UCSD-AML1 (cell line): ENCODE measurements at regions not wholly inside any gene's neighbourhood (a gene's known extent, or its start where the extent isn't known, plus 50 kb on each side); places are given as distances from the start of the nearest gene placed in this dataset.
"Not testable (repeated sequence)": the region's sequence is repeated elsewhere in the genome, so short reads cannot be mapped to it uniquely, and the experiment has no call there.

Experiments
- DNase-seq: peaks from one replicate; lab custom pipeline; 2025; ENCODE audit not compliant: unreplicated experiment; lab: John Stamatoyannopoulos, UW

DNA sequence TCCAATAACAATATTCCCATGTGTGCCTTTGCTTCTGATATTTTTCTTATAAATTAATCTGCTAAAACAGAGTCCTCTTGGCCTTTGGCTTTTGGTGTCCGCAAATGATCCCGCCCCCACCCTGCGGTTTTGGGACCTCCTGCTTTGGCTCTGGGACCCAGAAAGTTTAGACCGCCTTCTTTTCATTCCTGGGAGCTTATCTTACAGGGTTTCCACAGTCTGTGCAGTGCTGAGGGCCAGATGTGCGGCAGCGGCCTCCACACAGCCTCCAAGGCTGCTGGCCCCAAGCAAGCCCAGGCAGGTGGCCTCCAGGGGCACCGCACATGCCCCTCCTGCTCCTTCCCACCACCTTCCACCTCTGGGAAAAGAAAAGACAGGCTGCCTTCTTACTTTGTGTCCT, 191.5 kb downstream of the ERCC6L2 start:
- DNase-seq = no peak

DNA sequence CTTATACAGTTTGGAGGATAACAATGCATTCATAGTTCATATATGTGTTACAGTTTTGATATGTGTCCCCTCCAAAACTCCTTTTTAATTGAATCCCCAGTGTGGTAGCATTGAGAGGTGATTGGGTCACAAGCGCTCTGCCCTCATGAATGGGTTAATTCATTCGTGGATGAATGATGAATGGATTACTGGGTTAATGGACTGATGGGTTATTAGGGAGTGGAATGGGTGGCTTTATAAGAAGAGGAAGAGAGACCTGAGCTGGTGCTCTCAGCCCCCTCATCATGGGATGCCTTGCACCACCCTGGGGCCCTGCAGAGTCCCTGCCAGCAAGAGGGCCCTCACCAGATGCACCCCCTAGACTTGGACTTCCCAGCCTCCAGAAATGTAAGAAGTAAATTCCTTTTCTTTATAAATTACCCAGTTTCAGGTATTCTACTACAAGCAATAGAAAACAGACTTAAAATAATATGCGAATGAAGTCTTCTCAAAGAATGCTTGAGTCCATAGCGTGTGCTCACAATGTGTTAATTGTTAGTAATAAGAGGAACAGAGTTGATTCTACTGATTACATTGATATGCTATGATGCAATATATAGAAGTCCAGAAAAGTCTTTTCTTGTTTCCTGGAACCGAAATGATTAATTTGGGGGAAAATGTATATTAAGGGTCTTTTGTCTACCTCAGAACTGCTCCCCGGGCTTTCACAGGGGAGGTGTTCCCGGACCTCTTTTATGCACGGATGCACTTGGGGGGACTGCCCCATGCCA, 190.2 kb downstream of the ERCC6L2 start:
- no peak for DNase-seq

DNA sequence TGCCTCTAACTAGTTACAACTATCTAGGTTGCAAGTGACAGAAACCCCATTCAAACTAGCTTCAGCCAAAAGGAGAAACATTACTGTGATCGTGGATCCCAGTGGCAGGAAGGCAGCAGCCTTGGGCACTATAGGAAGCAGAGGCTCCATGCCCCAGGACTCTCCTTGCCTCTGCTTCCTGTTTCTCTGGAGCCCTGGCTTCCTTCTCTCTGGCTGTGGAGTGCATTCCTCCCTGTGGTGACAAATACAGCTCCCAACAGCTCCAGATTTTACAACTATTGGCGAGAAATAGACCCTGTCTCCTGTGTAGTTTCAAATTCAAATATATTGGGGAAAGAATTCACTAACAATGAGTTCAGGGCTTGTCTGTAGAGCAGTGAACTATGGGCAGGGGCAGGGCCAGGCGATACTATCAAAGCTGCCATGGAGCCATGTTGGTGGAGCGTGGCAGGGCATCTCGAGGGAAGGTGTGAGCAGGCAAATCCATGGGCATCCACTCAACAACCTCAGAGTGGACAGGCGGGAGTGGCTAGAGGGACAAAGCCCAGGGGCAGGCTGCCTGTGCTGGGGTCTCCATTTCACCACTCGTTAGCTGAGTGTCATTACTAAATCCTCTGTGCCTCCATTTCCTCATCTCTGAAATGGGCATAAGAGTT, 189.5 kb downstream of the ERCC6L2 start:
- no peak for DNase-seq

- DNase-seq = no peak
Observed at GRCh38 chr9:96062854-96063253, 187.4 kb downstream of the ERCC6L2 start.

- DNase-seq = no peak
Observed at GRCh38 chr9:96062031-96062430, 186.5 kb downstream of the ERCC6L2 start.

GRCh38 chr9:96061293-96061987, 185.9 kb downstream of the ERCC6L2 start:
- peak; percentile 37 for DNase-seq

- DNase-seq = no peak
Observed at GRCh38 chr9:96058218-96058617, 182.7 kb downstream of the ERCC6L2 start.

GRCh38 chr9:96057155-96057554, 181.7 kb downstream of the ERCC6L2 start:
- no peak for DNase-seq

DNA sequence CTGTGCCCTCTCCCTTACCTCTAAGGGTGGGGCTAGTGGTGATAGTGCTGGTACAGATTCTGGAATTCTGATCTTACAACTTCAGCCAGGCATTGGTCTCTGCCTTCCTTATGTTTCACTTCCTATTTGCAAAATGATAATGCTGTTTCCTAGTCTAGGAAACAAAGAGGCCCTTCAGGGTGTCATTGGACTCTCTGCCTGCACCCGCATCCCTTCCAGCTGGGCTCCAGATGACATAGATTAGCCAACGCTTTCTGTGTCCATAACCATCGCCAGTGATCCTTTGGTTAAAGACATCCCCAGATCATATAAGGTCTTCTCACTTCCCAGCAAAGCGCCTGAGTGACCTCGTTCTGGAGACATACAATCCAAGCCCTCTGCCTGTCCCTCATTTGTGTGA, 180.7 kb downstream of the ERCC6L2 start:
- DNase-seq = no peak

GRCh38 chr9:96054248-96054647, 178.8 kb downstream of the ERCC6L2 start:
- DNase-seq = not testable (repeated sequence)

- no peak for DNase-seq
Observed at GRCh38 chr9:96052686-96053085, 177.2 kb downstream of the ERCC6L2 start.

- no peak for DNase-seq
Observed at GRCh38 chr9:96051423-96051822, 175.9 kb downstream of the ERCC6L2 start.

- DNase-seq = no peak
Observed at GRCh38 chr9:96050861-96051155, 175.3 kb downstream of the ERCC6L2 start.

DNA sequence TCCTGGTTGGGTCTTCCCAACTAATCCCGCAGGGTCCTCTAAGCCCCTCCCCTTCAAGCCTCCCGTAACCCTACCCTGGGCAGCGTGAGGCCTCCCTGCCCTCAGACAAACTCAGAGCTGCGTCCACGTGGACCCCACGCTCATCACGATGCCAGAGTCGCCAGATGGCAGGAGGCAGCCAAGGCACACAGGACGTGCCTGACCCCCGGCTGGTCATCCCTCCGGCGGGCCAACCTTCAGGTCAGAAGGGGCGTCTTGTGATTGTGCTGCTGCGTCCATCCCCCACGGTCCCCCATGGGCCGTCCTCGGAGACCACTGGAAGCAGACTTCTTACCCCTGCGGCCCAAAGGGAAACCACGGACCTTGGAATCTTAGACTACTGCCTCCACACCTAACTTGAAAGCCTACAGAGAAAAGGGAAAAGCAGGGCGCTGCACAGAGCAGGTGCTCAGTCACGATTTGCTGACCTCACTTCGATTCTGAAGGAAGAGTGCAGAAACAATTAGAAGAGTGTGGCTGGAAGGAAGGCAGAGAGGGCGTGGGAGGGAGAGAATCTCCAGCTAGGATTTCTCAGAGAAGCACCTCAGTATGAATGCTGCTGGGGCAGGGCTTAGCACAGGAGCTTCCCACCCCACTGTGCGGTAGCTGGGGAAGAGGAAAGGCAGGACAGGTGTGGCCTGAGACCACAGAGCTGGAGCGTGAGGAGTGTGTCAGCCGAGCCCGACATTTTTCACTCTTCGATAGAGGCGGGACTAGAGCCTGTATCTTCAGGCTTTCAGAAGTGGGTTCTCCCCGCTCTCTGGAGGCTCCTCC, 174.8 kb downstream of the ERCC6L2 start:
- DNase-seq = no peak

DNA sequence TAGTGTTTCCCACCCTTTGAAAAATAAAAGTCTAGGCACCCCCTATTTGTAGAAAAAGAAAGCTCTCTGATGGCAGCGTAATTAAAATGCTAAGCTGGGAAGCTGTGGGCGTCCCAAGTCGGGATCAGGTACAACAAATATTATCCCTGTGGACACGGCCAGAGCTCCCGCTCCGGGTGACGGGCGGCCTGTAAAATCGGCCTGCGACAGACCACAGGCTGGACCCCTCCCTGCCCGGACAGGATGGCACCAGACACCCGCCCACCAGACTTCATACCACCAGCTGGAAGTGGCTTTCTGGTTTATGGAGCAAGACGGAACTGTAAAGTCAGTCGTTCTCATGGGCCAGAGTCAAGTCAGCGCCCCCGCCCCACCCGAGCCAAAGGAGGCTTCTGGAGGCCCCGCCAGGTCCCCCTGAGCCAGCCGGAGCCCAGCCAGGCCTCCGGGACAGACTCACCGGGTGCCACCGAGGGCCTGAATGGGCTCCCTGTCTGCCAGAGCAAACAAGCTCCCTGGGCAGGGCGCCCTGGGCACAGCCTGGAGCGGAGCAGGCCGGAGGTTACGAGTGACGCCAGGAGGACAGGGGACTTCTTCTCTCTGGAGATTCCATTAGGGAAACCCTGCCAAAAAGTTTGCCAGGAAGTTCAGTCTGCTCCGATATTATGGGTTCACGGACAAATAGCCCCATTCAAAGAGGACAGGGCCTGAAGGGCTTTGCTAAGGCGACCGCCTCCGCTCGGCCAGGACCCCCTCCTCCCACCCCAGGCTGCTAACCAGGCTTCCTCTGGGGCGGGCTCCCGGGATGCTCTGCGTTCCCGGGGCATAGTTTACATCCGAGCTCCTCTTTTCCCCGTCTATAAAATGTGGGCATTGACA, 173.7 kb downstream of the ERCC6L2 start:
- no peak for DNase-seq

DNA sequence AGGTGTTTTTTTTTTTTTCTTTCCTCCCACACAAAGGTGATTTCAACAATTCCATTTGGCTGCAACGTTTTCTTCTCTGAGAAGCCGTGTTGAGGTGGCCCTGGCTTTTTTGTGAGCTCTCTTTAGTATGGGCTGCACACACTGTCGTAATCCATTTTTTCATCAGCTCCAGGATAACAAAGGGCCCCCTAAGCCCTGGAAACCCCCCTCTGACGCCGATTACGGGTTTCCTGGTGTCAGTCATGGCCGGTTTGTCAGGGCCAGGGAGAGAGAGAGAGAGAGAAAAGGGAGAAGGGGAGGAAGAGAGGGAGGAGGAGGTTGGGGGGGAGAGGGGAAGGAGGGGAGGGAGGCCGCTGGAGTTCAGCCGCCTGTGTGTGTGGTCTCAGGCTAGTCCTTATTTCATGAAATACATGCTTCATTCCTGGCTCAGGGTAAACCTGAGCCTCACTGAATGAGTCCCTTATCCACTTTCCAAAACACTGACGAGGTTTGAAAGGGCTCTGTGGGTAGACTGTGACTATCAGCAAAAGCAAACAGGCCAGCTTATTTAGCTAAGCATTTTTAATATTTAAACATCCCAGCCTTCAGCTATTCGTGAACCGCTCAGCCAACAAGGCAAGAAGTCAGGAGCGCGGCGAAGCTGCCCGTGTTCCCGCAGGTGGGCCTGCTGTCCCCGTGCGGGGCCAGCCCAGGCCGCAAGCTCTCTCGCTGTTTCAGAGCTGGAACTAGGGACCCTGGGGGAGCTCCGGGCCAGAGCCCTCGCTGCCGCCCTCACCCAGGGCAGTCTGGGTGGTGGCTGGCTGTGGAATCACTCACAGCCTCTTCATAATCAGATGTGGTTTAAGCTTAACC, 172.8 kb downstream of the ERCC6L2 start:
- DNase-seq = no peak

- no peak for DNase-seq
Observed at GRCh38 chr9:96047741-96048103, 172.2 kb downstream of the ERCC6L2 start.

GRCh38 chr9:96047116-96047639, 171.7 kb downstream of the ERCC6L2 start:
- DNase-seq = no peak

DNA sequence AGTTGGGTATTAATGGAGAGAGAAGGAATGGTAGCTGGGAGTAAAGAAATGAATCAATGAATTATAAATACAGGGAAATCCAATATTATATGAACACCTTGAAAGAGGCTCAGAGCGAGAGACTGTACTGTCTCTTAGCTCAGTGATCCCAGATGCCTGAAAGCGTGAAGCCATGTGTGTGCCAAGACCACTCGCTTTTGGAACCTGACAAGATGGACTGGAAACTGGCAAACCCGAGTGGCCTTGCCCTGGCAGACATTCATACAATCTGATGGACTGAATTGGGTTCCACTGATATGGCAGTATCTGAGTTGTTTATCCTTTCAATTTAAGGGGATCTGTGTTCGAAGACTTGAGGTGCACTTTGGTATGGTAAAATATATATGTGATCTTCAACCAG, 170.3 kb downstream of the ERCC6L2 start:
- DNase-seq = no peak
